ENCODE measurements at regions not wholly inside any gene's neighbourhood (a gene's known extent, or its start where the extent isn't known, plus 50 kb on each side); places are given as distances from the start of the nearest gene placed in this dataset.

- TF ChIP-seq CTCF (IDR thresholded peaks at IDR 0.05; ENCODE audit: control extremely low read depth in 1 of 3, insufficient read depth in 1 of 3, low read depth in 1 of 3, low read length in 3 of 3) (no peak), E2F6 (IDR thresholded peaks at IDR 0.05) (no peak), CTBP2 (IDR thresholded peaks at IDR 0.05; ENCODE audit: borderline replicate concordance, insufficient read depth, insufficient read length, low read length) (no peak), EGR1 (IDR thresholded peaks at IDR 0.05; ENCODE audit: borderline replicate concordance, low read depth, low read length) (no peak), ZNF274 (IDR thresholded peaks at IDR 0.05; ENCODE audit: borderline replicate concordance, extremely low read depth, low read length) (no peak), ASH2L (IDR thresholded peaks at IDR 0.05; ENCODE audit: low read length) (no peak), HDAC6 (IDR thresholded peaks at IDR 0.05; ENCODE audit: low read depth, low read length) (no peak), POLR2A (IDR thresholded peaks at IDR 0.05; ENCODE audit: control extremely low read depth in 1 of 2, low read depth in 2 of 2, low read length in 2 of 2) (no peak)
Measured at GRCh38 chr3:76768912-76769311, 271.0 kb upstream of the ROBO2 start (continued).

Data from H1 (cell line).